IMR-90 (cell line): ENCODE measurements at regions not wholly inside any gene's neighbourhood (a gene's known extent, or its start where the extent isn't known, plus 50 kb on each side); places are given as distances from the start of the nearest gene placed in this dataset.

Experiments used
- ATAC-seq: fragments of 200-7000 bp; cut with Tn5 transposase; 2 replicates; pipeline ENCODE4 v1.9.1; 2020; ENCODE audit warnings: low read depth, mild to moderate bottlenecking, moderate library complexity
- BruUV-seq: library from RNA; stranded (reverse); fragments of 400-500 nt; replicated peaks from 2 replicates; lab custom pipeline; 2021; lab: Mats Ljungman, UMichigan
- CTCF ChIA-PET: fragments of 300-600 bp; formaldehyde crosslinking; extraction: SDS; loops from one replicate; lab custom pipeline; 2021; ENCODE audit warnings: antibody characterized with exemption; lab: Yijun Ruan, JAX
- POLR2A ChIA-PET: fragments of 300-600 bp; sonication (Branson Sonifier 250); formaldehyde crosslinking; loops from one replicate; lab custom pipeline; 2022; ENCODE audit warnings: antibody characterized with exemption; ENCODE audit not compliant: unreplicated experiment; lab: Charles Lee
- DNase-seq: peaks from one replicate; pipeline ENCODE4 v3.0.0; 2013
- H2AFZ ChIP-seq: replicated peaks from 2 replicates; pipeline ENCODE3; 2013; ENCODE audit warnings: low read length, mild to moderate bottlenecking; ENCODE audit not compliant: poor library complexity
- H2AK5ac ChIP-seq: 2 replicates; pipeline ENCODE4 v1.6.1; 2013; ENCODE audit warnings: low read depth, low read length, inconsistent platforms
- H2AK9ac ChIP-seq: replicated peaks from 2 replicates; pipeline ENCODE3; 2013; ENCODE audit warnings: mild to moderate bottlenecking, low read depth, low read length, moderate library complexity; ENCODE audit not compliant: poor library complexity
- H2BK120ac ChIP-seq: 2 replicates; pipeline ENCODE4 v1.6.1; 2013; ENCODE audit warnings: low read depth, low read length, inconsistent platforms
- H2BK15ac ChIP-seq: 3 replicates; pipeline ENCODE4 v1.6.1; 2013; ENCODE audit warnings: low read depth, low read length, inconsistent platforms
- H2BK20ac ChIP-seq: 2 replicates; pipeline ENCODE4 v1.6.1; 2013; ENCODE audit warnings: low read depth, mild to moderate bottlenecking, inconsistent platforms, low read length, moderate library complexity
- H2BK5ac ChIP-seq: 2 replicates; pipeline ENCODE4 v1.6.1; 2013; ENCODE audit warnings: mild to moderate bottlenecking, low read depth, low read length, inconsistent platforms; ENCODE audit not compliant: poor library complexity, severe bottlenecking
- H3K14ac ChIP-seq: replicated peaks from 2 replicates; pipeline ENCODE4 v1.6.1; 2013; ENCODE audit warnings: low read depth, low read length, inconsistent platforms
- H3K18ac ChIP-seq: 2 replicates; pipeline ENCODE4 v1.6.1; 2013; ENCODE audit warnings: low read depth, low read length, control low read depth
- H3K23ac ChIP-seq: 2 replicates; pipeline ENCODE4 v1.6.1; 2013; ENCODE audit warnings: low read depth, low read length, inconsistent platforms
- H3K27ac ChIP-seq: 2 replicates; pipeline ENCODE4 v1.5.1; 2013; ENCODE audit warnings: mild to moderate bottlenecking, control low read depth, low read length; ENCODE audit not compliant: insufficient read depth
- H3K27me3 ChIP-seq: 2 replicates; pipeline ENCODE4 v1.6.1; 2013; ENCODE audit warnings: low read length; ENCODE audit not compliant: control insufficient read depth, insufficient read depth
- H3K36me3 ChIP-seq: 2 replicates; pipeline ENCODE4 v1.6.1; 2013; ENCODE audit warnings: low read length, mixed read lengths; ENCODE audit not compliant: control insufficient read depth, insufficient read depth
- H3K4ac ChIP-seq: 2 replicates; pipeline ENCODE4 v1.6.1; 2013; ENCODE audit warnings: low read depth, low read length, inconsistent platforms
- H3K4me1 ChIP-seq: 2 replicates; pipeline ENCODE4 v1.6.1; 2013; ENCODE audit warnings: low read length, mixed read lengths; ENCODE audit not compliant: control insufficient read depth, insufficient read depth
- H3K4me2 ChIP-seq: 2 replicates; pipeline ENCODE4 v1.6.1; 2013; ENCODE audit warnings: low read depth, mild to moderate bottlenecking, control low read depth, low read length, moderate library complexity
- H3K4me3 ChIP-seq: 2 replicates; pipeline ENCODE4 v1.5.1; 2013; ENCODE audit warnings: low read depth, mild to moderate bottlenecking, control low read depth, low read length, moderate library complexity; ENCODE audit not compliant: insufficient read depth
- H3K56ac ChIP-seq: 2 replicates; pipeline ENCODE4 v1.6.1; 2013; ENCODE audit warnings: low read length, inconsistent platforms; ENCODE audit not compliant: insufficient read depth; ENCODE audit errors: extremely low read depth
- H3K79me1 ChIP-seq, 2 experiments: 2 replicates each; pipeline ENCODE4 v1.6.1; 2013; ENCODE audit warnings: low read length in 2 of 2, inconsistent platforms in 1 of 2, low read depth in 1 of 2
- H3K9ac ChIP-seq: 2 replicates; pipeline ENCODE4 v1.6.1; 2013; ENCODE audit warnings: low read depth, low read length, control low read depth
- H3K9me1 ChIP-seq: 2 replicates; pipeline ENCODE4 v1.6.1; 2013; ENCODE audit warnings: low read length, inconsistent platforms; ENCODE audit not compliant: insufficient read depth
- H3K9me3 ChIP-seq: 2 replicates; pipeline ENCODE4 v1.6.1; 2013; ENCODE audit warnings: low read length; ENCODE audit not compliant: control insufficient read depth, insufficient read depth
- H4K20me1 ChIP-seq: 2 replicates; pipeline ENCODE4 v1.6.1; 2013; ENCODE audit warnings: low read length, inconsistent platforms; ENCODE audit not compliant: insufficient read depth
- H4K5ac ChIP-seq: 2 replicates; pipeline ENCODE4 v1.6.1; 2013; ENCODE audit warnings: mild to moderate bottlenecking, low read depth, low read length, control low read depth
- H4K8ac ChIP-seq, 2 experiments: 2 replicates each; pipeline ENCODE4 v1.6.1; 2013; ENCODE audit warnings: low read depth in 2 of 2, low read length in 2 of 2, control low read depth in 1 of 2, inconsistent platforms in 1 of 2
- H4K91ac ChIP-seq: 2 replicates; pipeline ENCODE4 v1.6.1; 2013; ENCODE audit warnings: low read depth, low read length, inconsistent platforms; ENCODE audit not compliant: insufficient read depth
- BHLHE40 ChIP-seq: fragments of 150-350 bp; IDR thresholded peaks from 2 replicates; pipeline ENCODE4 v1.6.1; 2016; ENCODE audit warnings: mild to moderate bottlenecking, low read depth, low read length
- CEBPB ChIP-seq: IDR thresholded peaks from 2 replicates; pipeline ENCODE4 v1.6.1; 2012; ENCODE audit warnings: low read depth, low read length, improper control_type of control experiment
- CTCF ChIP-seq: conservative IDR thresholded peaks from 2 replicates; pipeline ENCODE4 v1.5.1; 2012; ENCODE audit warnings: mild to moderate bottlenecking, low read depth, low read length, improper control_type of control experiment
- FOS ChIP-seq: fragments of 150-350 bp; IDR thresholded peaks from 2 replicates; pipeline ENCODE4 v1.6.1; 2016; ENCODE audit warnings: low read depth, low read length
- MAFK ChIP-seq: IDR thresholded peaks from 2 replicates; pipeline ENCODE4 v1.6.1; 2012; ENCODE audit warnings: low read depth, low read length, improper control_type of control experiment
- MAZ ChIP-seq: IDR thresholded peaks from 2 replicates; pipeline ENCODE4 v1.6.1; 2012; ENCODE audit warnings: low read depth, mild to moderate bottlenecking, low read length, improper control_type of control experiment, moderate library complexity, borderline replicate concordance
- MXI1 ChIP-seq: IDR thresholded peaks from 2 replicates; pipeline ENCODE4 v1.6.1; 2012; ENCODE audit warnings: low read depth, mild to moderate bottlenecking, low read length, moderate library complexity, borderline replicate concordance
- RAD21 ChIP-seq: IDR thresholded peaks from 2 replicates; pipeline ENCODE4 v1.6.1; 2012; ENCODE audit warnings: low read length, improper control_type of control experiment
- RCOR1 ChIP-seq: IDR thresholded peaks from 2 replicates; pipeline ENCODE4 v1.6.1; 2012; ENCODE audit warnings: mild to moderate bottlenecking, low read length, improper control_type of control experiment; ENCODE audit not compliant: insufficient replicate concordance
- RFX5 ChIP-seq: IDR thresholded peaks from 2 replicates; pipeline ENCODE4 v1.8.0; 2012; ENCODE audit warnings: low read depth, mild to moderate bottlenecking, low read length, moderate library complexity
- WGBS, 2 experiments: methylation state at CpG; one replicate each; pipeline versions ENCODE4 v1.1.5 to v1.1.7; 2013; ENCODE audit warnings: missing lambda C conversion rate in 2 of 2; ENCODE audit not compliant: insufficient read length in 1 of 2; ENCODE audit errors: extremely low coverage in 2 of 2; 5-methylcytosine and 5-hydroxymethylcytosine counted together
- dilution Hi-C: fragments of 300-500 bp; cut with HindIII; formaldehyde crosslinking; loops from one replicate; pipeline ENCODE4 v1.14.3; 2018; ENCODE audit warnings: low sequenced_read_pairs; ENCODE audit not compliant: unreplicated experiment
- in situ Hi-C: fragments of 300-500 bp; cut with MboI; formaldehyde crosslinking; loops from 3 replicates; pipeline ENCODE4 v1.14.3; 2019; ENCODE audit warnings: low sequenced_read_pairs, inconsistent platforms, mixed read lengths
- intact Hi-C: fragments of 100-400 bp; cut with micrococcal nuclease; formaldehyde crosslinking; loops from 2 replicates; pipeline ENCODE4 v1.10.0; 2022
- TF ChIP-seq, protein P1 (sequence below): fragments of 150-350 bp; IDR thresholded peaks from 2 replicates; pipeline ENCODE4 v1.6.1; 2016; ENCODE audit warnings: low read depth, mild to moderate bottlenecking, low read length, moderate library complexity, borderline replicate concordance
- TF ChIP-seq, protein P2 (sequence below): fragments of 150-350 bp; IDR thresholded peaks from 2 replicates; pipeline ENCODE4 v1.6.1; 2017; ENCODE audit warnings: mild to moderate bottlenecking, antibody characterized with exemption, low read length, low read depth

- no peak overlapping the region for H3K14ac ChIP-seq
- 45% methylated on average over 5 of the region's 5 CpGs; no CpG with 5 or more reads in 1 of the 2 experiments for whole genome bisulfite sequencing, 2 experiments
- no peak overlapping the region for H3K23ac ChIP-seq
- intact Hi-C loops (no loop called here), in situ Hi-C loops (no loop called here), dilution Hi-C loops (no loop called here)
- H3K18ac ChIP-seq: no peak overlapping the region
- H4K91ac ChIP-seq: no peak overlapping the region
- H3K27me3 ChIP-seq: peaks cover 2% of the 10 kb centered on the region
- H4K8ac ChIP-seq: no peak overlapping the region
- TF ChIP-seq CEBPB (no peak), BHLHE40 (no peak), MXI1 (no peak), FOS (no peak), RFX5 (no peak), RCOR1 (no peak), MAFK (no peak), CTCF (no peak), RAD21 (no peak), MAZ (no peak)
- TF ChIP-seq, protein P1, sequence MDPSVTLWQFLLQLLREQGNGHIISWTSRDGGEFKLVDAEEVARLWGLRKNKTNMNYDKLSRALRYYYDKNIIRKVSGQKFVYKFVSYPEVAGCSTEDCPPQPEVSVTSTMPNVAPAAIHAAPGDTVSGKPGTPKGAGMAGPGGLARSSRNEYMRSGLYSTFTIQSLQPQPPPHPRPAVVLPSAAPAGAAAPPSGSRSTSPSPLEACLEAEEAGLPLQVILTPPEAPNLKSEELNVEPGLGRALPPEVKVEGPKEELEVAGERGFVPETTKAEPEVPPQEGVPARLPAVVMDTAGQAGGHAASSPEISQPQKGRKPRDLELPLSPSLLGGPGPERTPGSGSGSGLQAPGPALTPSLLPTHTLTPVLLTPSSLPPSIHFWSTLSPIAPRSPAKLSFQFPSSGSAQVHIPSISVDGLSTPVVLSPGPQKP: no peak
- TF ChIP-seq, protein P2, sequence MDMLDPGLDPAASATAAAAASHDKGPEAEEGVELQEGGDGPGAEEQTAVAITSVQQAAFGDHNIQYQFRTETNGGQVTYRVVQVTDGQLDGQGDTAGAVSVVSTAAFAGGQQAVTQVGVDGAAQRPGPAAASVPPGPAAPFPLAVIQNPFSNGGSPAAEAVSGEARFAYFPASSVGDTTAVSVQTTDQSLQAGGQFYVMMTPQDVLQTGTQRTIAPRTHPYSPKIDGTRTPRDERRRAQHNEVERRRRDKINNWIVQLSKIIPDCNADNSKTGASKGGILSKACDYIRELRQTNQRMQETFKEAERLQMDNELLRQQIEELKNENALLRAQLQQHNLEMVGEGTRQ: no peak
- no peak overlapping the region for H2BK15ac ChIP-seq
- ChIA-PET POLR2A (no interaction called here), CTCF (no interaction called here)
- H3K4me3 ChIP-seq: no peak overlapping the region
- no peak overlapping the region for H2AK5ac ChIP-seq
- no peak overlapping the region for H3K4me2 ChIP-seq
- no peak overlapping the region for H4K5ac ChIP-seq
- H3K9ac ChIP-seq: no peak overlapping the region
- no peak overlapping the region for H2AFZ ChIP-seq
- no TSS peak for BruUV-seq
- H3K56ac ChIP-seq: no peak overlapping the region
- H4K20me1 ChIP-seq: no peaks in the 10 kb centered on the region
- DNase-seq: no peak
- no peak overlapping the region for H3K4ac ChIP-seq
- no peak overlapping the region for H2BK5ac ChIP-seq
- no peaks in the 10 kb centered on the region for H3K9me3 ChIP-seq
- no peak overlapping the region for H2BK120ac ChIP-seq
- H3K4me1 ChIP-seq: no peaks in the 10 kb centered on the region
- H2AK9ac ChIP-seq: no peak overlapping the region
- H3K27ac ChIP-seq: no peak overlapping the region
- no peaks in the 10 kb centered on the region for H3K79me1 ChIP-seq
- no peaks in the 10 kb centered on the region for H3K36me3 ChIP-seq
- no peak overlapping the region for H2BK20ac ChIP-seq
- no peaks in the 10 kb centered on the region for H3K9me1 ChIP-seq
- ATAC-seq: no peak
These were observed 514.4 kb downstream of the DMAC1 start for GRCh38 chr9:7285199-7285598.
